GM19397 (cell line): ENCODE measurements at regions not wholly inside any gene's neighbourhood (a gene's known extent, or its start where the extent isn't known, plus 50 kb on each side); places are given as distances from the start of the nearest gene placed in this dataset.

Experiments
- ATAC-seq: cut with Tn5 transposase; IDR thresholded peaks from one replicate; pipeline ENCODE4 v1.9.1; 2021; ENCODE audit warnings: mild to moderate bottlenecking, moderate library complexity; ENCODE audit not compliant: unreplicated experiment

DNA sequence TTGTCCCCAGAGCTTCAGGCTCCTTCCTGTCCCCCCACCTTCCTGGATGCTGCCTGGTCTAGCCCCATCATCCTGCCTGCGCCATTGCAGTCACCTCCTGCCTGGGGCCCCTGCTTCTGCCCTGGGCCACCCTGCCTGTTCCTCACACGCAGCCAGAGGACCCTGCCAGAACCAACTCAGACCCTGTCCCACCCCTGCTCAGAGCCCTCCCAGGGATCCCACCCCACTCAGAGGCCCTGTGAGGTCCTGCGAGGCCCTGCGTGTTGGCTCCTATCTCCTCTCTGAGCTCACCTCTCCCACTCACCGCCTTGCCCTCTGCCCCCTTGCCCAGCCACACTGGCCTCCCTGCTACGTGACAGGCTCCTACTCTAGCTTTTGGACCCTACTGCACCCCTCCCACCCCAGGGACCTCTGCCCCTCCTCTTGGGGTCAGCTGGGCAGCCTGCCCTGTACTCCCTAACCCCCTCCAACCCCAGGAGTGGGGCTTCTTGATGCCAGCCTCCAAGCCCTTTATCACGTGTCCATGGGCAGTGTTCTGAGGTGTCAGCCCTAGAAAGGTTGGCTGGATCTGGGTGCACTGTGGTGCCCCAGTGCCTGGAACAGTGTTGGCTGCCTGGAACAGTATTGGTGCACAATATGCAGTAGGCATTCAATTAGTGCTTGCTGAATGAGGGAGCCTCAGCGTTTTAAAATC, 68.3 kb downstream of the CEBPB start:
- ATAC-seq: no peak

DNA sequence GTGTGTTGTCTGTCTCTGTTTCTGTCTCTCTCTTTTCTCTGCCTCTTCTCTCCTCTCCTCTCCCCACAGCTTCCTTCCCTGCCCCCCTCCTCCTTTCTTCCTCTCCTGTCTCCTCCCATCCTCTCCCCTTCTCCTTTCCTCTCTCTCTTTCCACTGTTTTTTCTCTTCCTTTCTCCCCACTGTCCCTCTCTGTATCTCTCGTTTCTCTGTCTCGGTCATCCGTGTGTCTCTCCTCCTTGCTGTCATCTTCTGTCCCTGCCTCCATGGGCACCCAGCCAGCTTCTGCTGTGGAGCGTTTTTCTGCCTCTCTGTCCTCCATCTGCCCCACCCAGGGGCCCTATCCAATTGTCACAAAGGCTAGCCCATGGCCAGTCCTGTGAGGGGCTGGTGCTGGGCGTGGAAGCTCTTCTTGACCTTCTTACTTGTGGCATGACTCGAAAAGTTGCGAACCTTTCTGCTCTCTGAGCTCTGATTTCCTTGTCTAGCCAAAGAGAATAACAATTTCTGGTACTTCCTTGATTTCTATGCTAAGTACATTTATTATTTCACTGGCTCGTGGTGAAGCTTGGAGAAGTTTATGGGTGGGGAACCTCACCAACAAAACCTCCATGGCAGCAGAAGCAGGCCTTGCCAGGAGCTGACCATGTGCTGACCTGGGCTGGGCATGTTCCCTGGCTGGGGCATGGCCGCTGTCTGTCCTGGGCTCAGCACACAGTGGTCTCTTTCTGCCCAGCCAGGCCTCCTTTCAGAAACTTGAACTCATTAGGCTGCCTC, 69.3 kb downstream of the CEBPB start:
- no peak for ATAC-seq

DNA sequence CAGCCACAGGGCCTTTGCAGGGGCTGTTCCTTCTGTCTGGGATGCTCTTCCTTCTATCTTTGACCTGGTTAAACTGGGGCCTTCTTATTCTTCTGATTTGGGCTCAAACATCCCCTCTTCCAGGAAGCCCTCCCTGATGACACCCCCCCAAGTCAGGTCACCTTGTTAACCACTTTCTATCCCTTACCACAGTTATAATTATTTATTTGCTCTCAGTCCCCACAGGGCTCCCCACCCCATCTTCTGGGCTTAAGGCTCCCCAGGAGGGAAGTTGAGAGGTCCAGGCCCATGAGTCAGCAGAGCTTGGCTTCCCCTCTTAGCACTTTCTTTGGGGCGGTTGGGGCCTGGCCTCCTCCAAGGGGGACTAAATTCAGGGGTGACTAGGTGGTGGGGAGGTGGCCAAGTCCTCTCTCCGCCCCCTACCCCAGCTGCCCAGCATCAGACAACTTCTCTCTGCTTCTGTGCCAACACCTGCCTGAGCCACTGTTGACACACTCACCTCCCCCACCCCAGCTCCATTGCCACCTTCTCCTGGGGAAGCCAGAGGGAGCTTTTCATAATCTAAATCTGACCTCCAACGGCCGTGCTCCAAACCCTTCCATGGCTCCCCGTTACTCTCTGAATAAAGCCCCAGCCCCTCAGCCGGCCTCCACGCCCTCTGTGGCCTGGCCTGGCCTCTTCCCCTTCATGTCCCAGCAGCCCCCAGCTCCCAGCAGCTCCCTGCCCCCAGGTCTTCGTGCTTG, 70.0 kb downstream of the CEBPB start:
- no peak for ATAC-seq

DNA sequence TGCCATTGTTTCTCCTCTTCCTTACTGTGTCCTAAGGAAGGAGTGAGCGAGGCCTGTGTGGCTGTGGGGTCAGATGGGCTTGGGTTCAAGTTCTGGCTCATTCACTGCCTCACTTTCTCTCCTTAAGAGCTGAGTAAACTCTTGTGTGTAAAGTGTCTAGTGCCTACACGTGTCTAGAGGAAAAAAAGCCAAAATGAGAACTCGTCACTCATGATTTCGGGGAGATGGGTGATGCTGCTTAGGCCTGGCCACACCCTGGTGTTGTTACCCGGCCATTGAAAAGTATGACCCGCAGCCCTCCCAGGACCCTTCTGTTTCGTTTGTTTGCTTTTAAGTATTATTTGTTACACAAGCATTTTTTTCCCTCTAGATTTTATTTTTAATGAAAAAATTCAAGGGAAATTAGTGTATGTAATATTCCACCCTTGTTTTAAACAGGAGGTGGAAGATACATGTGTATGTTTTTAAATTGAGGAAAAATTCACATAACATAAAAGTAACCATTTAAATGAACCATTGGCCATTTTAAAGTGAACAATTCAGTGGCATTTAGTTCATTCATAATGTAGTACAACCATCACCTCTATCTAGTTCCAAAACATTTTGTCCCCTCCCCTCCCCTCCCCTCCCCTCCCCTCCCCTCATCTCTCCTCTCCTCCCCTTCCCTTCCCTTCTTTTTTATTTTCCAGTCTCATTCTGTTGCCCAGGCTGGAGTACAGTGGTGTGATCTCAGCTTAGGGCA, 71.0 kb downstream of the CEBPB start:
- no peak for ATAC-seq

DNA sequence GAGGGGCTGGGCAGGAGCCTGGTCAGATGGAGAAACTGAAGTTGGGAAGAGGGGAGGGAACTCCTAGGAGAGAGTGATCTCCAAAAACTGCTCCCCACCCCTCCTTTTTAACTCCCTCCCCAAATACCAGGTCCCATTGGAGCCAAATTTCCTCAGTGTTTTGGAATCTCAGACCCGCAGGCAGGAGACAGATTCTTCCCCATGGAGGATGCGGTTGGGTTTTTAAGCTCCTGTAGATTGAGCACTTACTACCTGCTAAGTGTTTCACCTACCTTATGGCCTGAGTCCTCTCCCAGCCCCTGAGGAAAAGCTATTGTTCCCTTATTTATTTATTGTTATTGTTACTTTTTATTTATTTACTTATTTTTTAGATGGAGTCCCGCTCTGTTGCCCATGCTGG, 73.2 kb downstream of the CEBPB start:
- no peak for ATAC-seq

DNA sequence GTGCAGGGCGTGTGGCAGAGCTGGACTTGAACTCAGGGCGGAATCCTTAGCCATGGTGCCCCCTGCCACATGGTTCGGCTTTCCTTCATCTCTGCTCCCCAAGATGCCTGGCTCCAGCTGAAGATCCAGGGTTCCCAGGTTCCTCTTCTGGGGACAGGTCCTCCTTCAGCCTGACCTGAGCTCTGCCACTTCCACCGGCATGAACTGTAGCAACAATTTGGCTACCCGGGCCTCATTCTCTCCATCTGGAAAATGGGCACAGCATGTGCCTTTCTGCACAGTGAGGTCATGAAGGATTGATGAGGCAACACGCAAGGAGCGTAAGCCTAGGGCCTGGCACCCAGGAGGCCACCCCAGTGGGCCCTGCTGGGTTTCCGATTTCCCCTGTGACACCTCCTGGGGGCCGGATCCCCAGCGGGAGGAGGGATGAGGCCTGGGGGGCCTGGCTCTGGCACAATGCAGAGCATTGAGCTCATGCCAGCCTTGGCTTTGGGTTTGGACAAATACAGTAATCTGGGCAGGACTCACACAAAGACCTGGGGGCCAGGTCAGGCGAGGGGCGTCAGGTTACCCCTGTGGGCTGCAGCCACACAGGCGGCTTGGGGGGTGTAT, 74.0 kb downstream of the CEBPB start:
- no peak for ATAC-seq

DNA sequence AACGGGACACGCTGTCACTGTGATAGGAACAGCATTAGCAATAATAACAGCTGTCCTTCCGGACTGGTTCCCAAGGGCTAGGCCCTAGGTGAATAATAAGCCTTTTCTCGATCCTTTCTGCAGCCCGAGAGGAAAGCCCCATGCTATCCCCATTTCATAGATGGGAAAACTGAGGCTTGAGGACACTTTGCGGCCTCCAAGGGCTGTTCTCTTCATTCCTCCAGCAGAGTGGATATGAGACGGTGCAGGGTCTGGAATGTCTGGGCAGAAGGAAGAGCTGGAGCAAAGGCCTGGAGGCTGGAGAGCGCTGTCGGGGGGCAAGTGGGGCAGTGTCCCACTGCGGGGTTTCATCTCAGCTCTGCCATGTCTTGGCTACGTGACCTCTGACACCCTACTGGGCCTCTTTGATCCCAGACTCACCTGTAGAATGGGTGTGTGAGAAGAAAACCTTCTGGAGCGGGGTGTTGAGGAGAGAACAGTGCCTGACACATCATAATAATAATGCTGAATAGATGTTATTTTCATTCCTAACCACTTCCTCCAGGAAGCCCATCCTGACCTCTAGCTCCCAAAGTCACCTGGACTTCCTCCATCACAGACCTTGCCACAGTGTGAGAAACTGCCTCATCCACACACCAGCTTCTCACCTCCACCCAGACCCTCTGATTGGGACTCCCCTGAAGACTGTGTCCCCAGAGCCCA, 74.8 kb downstream of the CEBPB start:
- ATAC-seq: no peak

DNA sequence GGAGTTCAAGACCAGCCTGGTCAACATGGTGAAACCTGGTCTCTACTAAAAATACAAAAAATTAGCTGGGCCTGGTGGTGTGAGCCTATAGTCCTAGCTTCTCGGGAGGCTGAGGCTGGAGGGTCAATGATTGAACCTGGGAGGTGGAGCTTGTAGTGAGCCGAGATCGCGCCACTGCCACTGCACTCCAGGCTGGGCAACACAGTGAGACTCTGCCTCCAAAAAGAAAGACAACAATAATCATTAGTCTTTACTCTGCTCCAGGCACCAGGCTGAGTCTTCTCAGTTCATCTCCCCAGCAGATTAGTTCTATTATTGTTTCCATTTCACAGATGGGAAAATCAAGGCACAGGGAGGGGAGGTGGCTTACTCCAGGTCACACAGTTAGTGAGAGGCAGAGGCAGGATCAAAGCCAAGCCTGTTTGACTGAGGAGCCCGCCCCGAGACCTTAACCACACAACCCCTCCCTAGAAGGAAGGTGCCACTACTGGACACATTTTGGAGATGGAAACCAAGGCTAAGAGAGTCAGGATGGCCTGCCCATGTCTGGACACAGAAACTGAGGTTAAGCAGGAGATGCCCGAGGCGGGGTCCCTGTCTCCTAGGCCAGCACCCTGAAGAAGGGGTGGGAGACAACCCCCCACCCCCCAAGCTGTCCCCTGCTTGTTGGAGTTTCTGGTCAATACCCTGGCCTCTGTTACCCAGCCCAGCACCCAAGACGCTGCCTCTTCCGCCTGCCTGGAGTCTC, 75.8 kb downstream of the CEBPB start:
- no peak for ATAC-seq

DNA sequence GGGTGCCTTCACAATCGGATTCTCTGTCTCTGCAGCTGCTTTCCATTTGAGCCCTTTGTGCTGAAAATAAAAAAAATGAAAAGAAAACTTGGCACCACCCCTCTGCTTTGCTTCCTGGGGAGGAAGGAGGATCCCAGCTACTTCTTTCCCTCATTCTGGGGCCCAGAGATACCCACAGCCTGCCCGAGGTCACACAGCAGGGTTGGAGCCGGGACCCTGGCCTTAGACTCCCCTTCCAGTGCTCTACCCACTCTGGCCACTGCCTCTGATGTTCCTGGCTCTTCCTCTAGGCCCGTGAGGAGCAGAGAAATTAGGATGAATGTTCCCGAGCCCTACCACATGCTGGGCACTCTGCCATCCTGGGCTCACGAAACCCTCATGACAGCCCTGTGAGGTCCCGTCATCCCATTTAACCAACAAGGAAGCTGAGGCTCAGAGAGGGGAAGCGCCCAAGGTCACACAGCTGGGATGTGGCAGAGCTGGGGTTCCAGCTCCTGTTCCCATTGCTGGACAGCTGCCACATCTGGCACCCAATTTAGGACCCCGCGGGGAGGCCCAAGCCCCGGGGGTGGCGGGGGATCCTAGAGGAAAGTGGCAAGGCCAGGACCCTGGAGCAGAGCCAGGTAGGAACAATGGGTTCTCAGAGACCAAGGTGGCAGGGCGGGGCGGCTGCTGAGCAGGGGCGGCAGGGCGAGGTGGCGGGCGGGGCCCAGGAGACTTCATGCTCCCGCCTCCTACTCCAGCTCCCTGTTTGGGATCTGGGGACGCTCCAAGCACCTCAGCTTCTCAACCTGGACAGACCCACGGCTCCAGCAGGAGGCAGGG, 76.6 kb downstream of the CEBPB start:
- ATAC-seq: no peak

DNA sequence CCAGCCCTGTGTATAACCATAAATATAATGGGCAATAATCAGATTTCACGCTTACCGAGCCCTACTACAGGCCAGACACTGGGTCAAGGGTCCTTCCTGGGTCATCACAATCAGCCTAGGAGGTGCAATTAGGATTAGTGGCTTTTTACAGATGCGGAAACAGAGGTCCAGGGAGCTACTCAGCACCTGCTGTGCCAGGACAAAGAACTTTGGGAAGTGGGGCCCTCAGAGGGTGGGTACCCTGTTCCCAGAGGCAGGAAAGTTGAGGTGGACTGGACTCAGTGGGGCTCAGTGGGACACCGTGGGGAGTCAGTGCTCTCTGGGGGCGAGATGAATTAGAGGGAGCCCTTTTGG, 77.2 kb downstream of the CEBPB start:
- ATAC-seq: no peak

DNA sequence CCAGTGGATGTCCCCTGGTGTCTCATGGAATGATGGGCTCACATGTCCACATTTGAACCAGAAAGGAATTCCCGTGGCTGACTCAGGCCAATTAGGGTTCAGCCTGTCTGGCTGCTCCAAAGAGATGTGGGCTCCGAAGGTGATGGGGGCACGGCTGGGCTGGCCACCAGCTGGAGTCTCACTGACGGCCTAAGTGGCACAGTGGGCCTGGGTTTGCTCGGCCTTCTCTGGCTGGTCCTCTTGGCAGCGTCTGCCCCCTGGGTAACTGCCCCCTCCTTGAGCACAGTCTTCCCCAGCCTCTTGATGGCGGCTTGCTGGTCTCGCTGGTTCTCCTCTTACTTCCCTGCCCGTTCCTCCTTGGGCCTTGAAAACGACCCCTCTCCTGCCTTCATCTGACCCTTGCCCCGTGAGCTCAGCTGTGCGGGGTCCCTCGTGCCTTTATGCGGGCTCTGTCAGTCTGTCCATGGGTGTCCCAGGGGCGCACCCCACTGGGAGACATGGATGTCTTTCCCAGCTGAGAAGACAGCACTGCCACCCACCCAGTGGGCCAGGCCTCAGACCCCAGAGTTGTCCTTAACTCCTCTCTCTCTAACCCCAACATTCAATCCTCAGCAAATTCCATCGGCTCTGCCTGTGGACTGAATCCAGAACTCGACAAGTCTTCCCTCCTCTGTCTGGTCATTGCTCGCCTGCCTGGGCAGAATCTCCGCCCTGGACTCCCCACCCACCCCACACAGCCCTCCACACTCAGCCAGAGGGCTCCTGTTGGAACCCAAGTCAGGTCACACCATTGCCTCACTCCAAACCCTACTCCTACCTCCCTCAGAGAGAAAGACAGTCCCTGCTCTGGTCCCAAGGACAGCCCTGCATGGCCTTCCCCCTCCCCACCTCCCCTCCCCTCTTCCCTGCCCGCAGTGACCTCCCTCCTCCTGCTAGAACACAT, 78.7 kb downstream of the CEBPB start:
- ATAC-seq: no peak

DNA sequence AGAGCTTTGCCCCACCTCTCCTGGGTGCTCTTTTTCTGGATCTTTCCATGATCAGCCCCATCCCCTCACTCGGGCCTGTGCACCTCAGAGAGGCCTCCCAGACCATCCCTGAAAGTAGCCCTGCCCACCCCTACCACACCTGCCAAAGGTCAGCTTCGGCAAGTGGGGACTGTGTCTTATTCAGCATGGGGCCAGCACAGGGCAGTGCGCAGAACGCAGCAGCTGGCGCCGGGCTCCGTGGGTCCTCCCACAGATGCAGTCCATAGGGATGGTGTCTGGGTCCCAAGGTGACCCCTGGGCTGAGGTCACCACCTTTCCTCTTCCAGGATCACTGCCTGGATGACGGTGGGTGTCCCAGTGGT, 79.4 kb downstream of the CEBPB start:
- ATAC-seq: no peak

DNA sequence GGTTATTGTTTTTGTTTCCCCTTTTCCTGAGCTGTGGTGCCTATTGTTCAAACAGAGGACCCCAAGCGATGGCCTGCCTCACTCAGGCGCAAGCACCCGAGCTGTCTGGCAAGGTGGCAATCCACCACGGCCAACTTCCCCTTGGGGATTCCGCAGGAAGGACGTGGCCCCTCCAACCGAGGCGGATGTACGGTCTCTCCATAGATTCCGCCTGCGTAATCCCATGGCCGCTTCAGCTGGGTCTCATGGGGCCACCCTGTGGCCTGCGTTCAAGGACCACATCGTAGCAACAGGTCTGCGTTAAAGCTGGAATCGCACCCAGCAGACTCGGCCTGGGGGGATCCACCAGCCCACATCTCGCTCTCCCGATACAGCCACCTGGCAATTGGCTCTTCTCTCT, 79.9 kb downstream of the CEBPB start:
- no peak for ATAC-seq

DNA sequence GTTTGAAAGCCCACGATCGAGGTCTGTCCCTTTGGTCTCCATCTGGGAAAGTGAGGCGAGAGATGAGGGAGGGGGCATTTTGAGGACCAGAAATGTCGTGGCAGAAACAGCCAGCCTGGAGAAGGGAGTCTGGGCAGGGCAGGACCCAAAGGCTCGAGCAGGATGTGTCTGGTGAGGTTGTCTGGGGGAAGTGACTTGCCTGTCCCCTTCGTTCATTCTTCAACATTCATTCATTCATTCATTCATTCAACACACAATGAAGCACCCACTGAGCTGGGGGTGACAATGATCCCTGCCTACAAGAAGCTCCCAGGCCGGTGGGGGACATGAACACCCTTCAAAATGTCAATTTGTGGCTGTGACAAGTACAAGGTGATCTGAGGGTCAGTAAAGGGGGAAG, 80.5 kb downstream of the CEBPB start:
- ATAC-seq: no peak

DNA sequence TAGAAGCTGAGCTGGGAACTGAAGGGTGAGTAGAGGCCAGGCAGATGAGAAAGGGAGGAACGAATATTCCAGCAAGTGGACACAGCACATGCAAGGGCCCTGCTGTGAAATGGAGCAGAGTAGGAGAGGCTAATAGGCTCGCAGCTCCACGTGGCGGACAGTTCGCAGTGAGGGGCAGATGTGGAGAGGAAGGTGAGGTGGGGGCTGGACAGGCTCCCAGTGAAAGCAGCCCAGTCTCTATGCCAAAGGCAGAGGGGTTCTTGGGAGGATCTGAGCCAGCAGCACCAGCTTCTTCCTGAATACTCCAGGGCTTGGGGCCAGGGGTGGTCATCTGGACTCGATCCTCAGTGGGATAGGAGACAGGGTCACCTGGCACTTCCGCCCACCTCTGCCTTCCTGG, 81.0 kb downstream of the CEBPB start:
- no peak for ATAC-seq

DNA sequence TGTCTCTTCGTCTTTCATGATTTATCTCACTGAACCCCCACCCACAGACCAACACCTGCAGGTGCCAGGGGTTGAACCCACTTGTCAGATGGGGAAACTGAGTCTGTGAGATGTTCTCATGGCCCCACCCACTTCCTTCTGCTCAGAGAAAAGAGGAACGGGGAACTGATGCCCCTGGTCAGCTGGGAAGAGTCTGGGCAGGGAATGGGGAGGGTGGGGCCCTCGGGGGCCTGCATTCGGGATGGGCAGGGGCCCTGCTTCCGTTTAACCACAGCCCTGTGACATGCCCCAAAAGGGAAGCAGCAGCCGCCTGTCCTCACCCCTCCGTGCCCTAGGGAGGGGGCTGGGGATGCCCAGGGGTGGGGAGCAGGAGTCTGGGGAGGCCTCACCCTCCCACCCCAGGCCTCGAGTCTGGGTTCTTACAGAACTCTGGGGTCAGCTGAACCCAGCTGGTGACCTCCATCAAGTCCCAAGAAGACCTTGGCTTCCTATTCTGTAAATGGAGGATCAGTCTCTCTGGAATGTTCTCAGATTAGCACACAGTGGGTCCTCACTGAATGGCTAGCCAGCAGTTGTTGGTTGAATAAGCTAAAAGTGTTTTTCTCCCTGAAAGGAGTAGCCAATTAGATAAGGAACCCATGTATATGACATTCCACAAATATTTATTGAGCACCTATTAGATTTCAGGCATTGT, 81.5 kb downstream of the CEBPB start:
- no peak for ATAC-seq
